ENCODE measurements at regions not wholly inside any gene's neighbourhood (a gene's known extent, or its start where the extent isn't known, plus 50 kb on each side); places are given as distances from the start of the nearest gene placed in this dataset.
"Not testable (repeated sequence)": the region's sequence is repeated elsewhere in the genome, so short reads cannot be mapped to it uniquely, and the experiment has no call there.

- no peaks in the 10 kb centered on the region for H3K9me3 ChIP-seq
- no peaks in the 10 kb centered on the region for H3K27me3 ChIP-seq
- intact Hi-C loops (cut with DNase I): no loop called here
- no peak overlapping the region for H3K4me3 ChIP-seq
- DNase-seq: no peak
- WGBS, 2 donors: 61 to 78% methylated on average over 4 of the region's 4 CpGs
- ATAC-seq: no peak
- no peak overlapping the region for H3K27ac ChIP-seq
- TF ChIP-seq CTCF (IDR thresholded peaks at IDR 0.05): no peak
- TF ChIP-seq POLR2A (IDR thresholded peaks at IDR 0.05): no peak
- no peaks in the 10 kb centered on the region for H3K4me1 ChIP-seq
- H3K36me3 ChIP-seq (replicated peaks in 1 of 2; ENCODE audit: insufficient read depth in 1 of 2, low read depth in 2 of 2): no peaks in the 10 kb centered on the region
These were observed 133.8 kb upstream of the IGFBP3 start for GRCh38 chr7:46054915-46055314.

GRCh38 chr7:46054272-46054671 lies 133.2 kb upstream of the IGFBP3 start:
- Histone ChIP-seq H3K4me3 (no peak overlapping the region), H3K27me3 (no peaks in the 10 kb centered on the region), H3K9me3 (no peaks in the 10 kb centered on the region), H3K27ac (no peak overlapping the region), H3K4me1 (no peaks in the 10 kb centered on the region), H3K36me3 (replicated peaks in 1 of 2; ENCODE audit: insufficient read depth in 1 of 2, low read depth in 2 of 2) (no peaks in the 10 kb centered on the region)
- DNase-seq (no peak), ATAC-seq (peak; percentile 27)
- 22 to 35% methylated on average over 2 of the region's 2 CpGs for WGBS, 2 donors
- intact Hi-C loops (cut with DNase I): no loop called here
- TF ChIP-seq CTCF (IDR thresholded peaks at IDR 0.05) (no peak), POLR2A (IDR thresholded peaks at IDR 0.05) (no peak)

GRCh38 chr7:46047581-46047980 lies 126.5 kb upstream of the IGFBP3 start:
- H3K9me3 ChIP-seq: no peaks in the 10 kb centered on the region
- H3K4me3 ChIP-seq: no peak overlapping the region
- intact Hi-C loops (cut with DNase I): no loop called here
- 63 to 72% methylated on average over 9 of the region's 9 CpGs for WGBS, 2 donors
- H3K36me3 ChIP-seq (replicated peaks in 1 of 2; ENCODE audit: insufficient read depth in 1 of 2, low read depth in 2 of 2): no peaks in the 10 kb centered on the region
- DNase-seq (no peak), ATAC-seq (no peak)
- H3K4me1 ChIP-seq: no peaks in the 10 kb centered on the region
- no peak for TF ChIP-seq CTCF (IDR thresholded peaks at IDR 0.05)
- no peak for TF ChIP-seq POLR2A (IDR thresholded peaks at IDR 0.05)
- no peak overlapping the region for H3K27ac ChIP-seq
- no peaks in the 10 kb centered on the region for H3K27me3 ChIP-seq

- H3K36me3 ChIP-seq (replicated peaks in 1 of 2; ENCODE audit: insufficient read depth in 1 of 2, low read depth in 2 of 2); H3K27ac ChIP-seq; intact Hi-C loops (cut with DNase I); DNase-seq; ATAC-seq; H3K27me3 ChIP-seq; H3K9me3 ChIP-seq; H3K4me3 ChIP-seq; H3K4me1 ChIP-seq: not testable (repeated sequence)
- 64 to 73% methylated on average over 6 of the region's 6 CpGs for WGBS, 2 donors
These were observed 122.3 kb upstream of the IGFBP3 start for GRCh38 chr7:46043338-46043737.

- DNase-seq; H3K27me3 ChIP-seq; H3K27ac ChIP-seq; ATAC-seq; H3K36me3 ChIP-seq (replicated peaks in 1 of 2; ENCODE audit: insufficient read depth in 1 of 2, low read depth in 2 of 2); intact Hi-C loops (cut with DNase I); H3K9me3 ChIP-seq; H3K4me1 ChIP-seq; H3K4me3 ChIP-seq: not testable (repeated sequence)
- 54 to 77% methylated on average over 1 of the region's 1 CpG for WGBS, 2 donors
These were observed 118.7 kb upstream of the IGFBP3 start for GRCh38 chr7:46039813-46040212.

- TF ChIP-seq CTCF (IDR thresholded peaks at IDR 0.05): no peak
- no peak for TF ChIP-seq POLR2A (IDR thresholded peaks at IDR 0.05)
These were observed 114.1 kb upstream of the IGFBP3 start for GRCh38 chr7:46035166-46035565.

More at GRCh38 chr7:46035166-46035565, 114.1 kb upstream of the IGFBP3 start:
- no peaks in the 10 kb centered on the region for H3K4me1 ChIP-seq
- H3K36me3 ChIP-seq (replicated peaks in 1 of 2; ENCODE audit: insufficient read depth in 1 of 2, low read depth in 2 of 2): no peaks in the 10 kb centered on the region
- no peaks in the 10 kb centered on the region for H3K27me3 ChIP-seq
- ATAC-seq: no peak
- H3K9me3 ChIP-seq: no peaks in the 10 kb centered on the region
- intact Hi-C loops (cut with DNase I): no loop called here
- 86 to 92% methylated on average over 1 of the region's 1 CpG for WGBS, 2 donors
- no peak overlapping the region for H3K4me3 ChIP-seq
- no peak for DNase-seq
- H3K27ac ChIP-seq: no peak overlapping the region
